ENCODE measurements at regions not wholly inside any gene's neighbourhood (a gene's known extent, or its start where the extent isn't known, plus 50 kb on each side); places are given as distances from the start of the nearest gene placed in this dataset.

- no peaks in the 10 kb centered on the region; a peak in 1 of 4 replicates for H3K9me3 ChIP-seq (ENCODE audit: insufficient read depth in 2 of 2, low read depth in 1 of 2, low read length in 1 of 2)
- no peak overlapping the region for H2AFZ ChIP-seq (ENCODE audit: low read length)
- no peak overlapping the region for H4K91ac ChIP-seq (replicated peaks; ENCODE audit: insufficient read length, low read length)
- no peak overlapping the region for H3K9ac ChIP-seq (replicated peaks in 1 of 4; ENCODE audit: extremely low read depth in 1 of 4, low read depth in 3 of 4, low read length in 3 of 4)
- no peak overlapping the region for H3K23ac ChIP-seq (ENCODE audit: insufficient read length)
- H3K4me3 ChIP-seq (ENCODE audit: extremely low read depth in 1 of 4, insufficient read depth in 2 of 4, low read depth in 3 of 4, low read length in 4 of 4) = no peak overlapping the region
- H3K27me3 ChIP-seq (replicated peaks in 1 of 4; ENCODE audit: control insufficient read depth in 3 of 4, extremely low read depth in 1 of 4, insufficient read depth in 3 of 4, low read length in 3 of 4) = no peaks in the 10 kb centered on the region
- no peak for DNase-seq (ENCODE audit: low read depth in 1 of 2, low spot score in 2 of 2)
- H2BK12ac ChIP-seq (ENCODE audit: low read depth, low read length) = no peak overlapping the region
- no peak overlapping the region for H2BK120ac ChIP-seq (replicated peaks; ENCODE audit: low read depth, low read length)
- ChIA-PET POLR2A (ENCODE audit: partially characterized antibody) (no interaction called here), CTCF (ENCODE audit: partially characterized antibody) (interaction anchor here (1.0 to 1.5 kb wide), 3 partner anchors 85 to 119 kb away, joined by 3 to 4 read pairs (median 3); no protein-coding TSS in a partner anchor)
- no peak overlapping the region for H2BK15ac ChIP-seq (ENCODE audit: low read length)
- H4K20me1 ChIP-seq (replicated peaks in 1 of 2; ENCODE audit: control insufficient read depth in 1 of 2, insufficient read depth in 2 of 2, low read length in 2 of 2) = peaks cover 0 to 4% of the 10 kb centered on the region in 2 experiments
- H3K4ac ChIP-seq (replicated peaks; ENCODE audit: insufficient read length, low read depth, low read length) = no peak overlapping the region
- H4K5ac ChIP-seq (ENCODE audit: insufficient read length, low read depth, low read length) = no peak overlapping the region
- H3K23me2 ChIP-seq (ENCODE audit: low read depth, low read length) = peaks cover 5% of the 10 kb centered on the region; the same call in 1 of the 2 replicates
- no peak overlapping the region for H2BK20ac ChIP-seq (ENCODE audit: low read length)
- H3K56ac ChIP-seq (replicated peaks; ENCODE audit: insufficient read length, low read depth, low read length) = no peak overlapping the region
- peaks cover 0 to 9% (median 3%) of the 10 kb centered on the region in 4 experiments; a peak in 1 of 7 replicates for H3K4me1 ChIP-seq (replicated peaks in 1 of 4; ENCODE audit: control insufficient read depth in 3 of 4, insufficient read depth in 4 of 4, low read length in 3 of 4)
- H3K36me3 ChIP-seq (ENCODE audit: control insufficient read depth in 2 of 4, insufficient read depth in 4 of 4, low read length in 3 of 4) = no peaks in the 10 kb centered on the region
- 89% methylated on average over 10 of the region's 10 CpGs; no CpG with 5 or more reads in 1 of the 2 experiments for WGBS, 2 experiments (ENCODE audit: extremely low coverage in 1 of 2, insufficient coverage in 1 of 2, insufficient read length in 1 of 2, insufficient replicate concordance in 2 of 2, low coverage in 1 of 2, low lambda C conversion rate in 2 of 2, missing lambda C conversion rate in 1 of 2)
- H3K4me2 ChIP-seq (ENCODE audit: insufficient read depth in 1 of 2, low read depth in 2 of 2, low read length in 2 of 2) = no peak overlapping the region
- H3K79me2 ChIP-seq (ENCODE audit: control insufficient read depth in 1 of 2, insufficient read depth in 2 of 2, low read length in 2 of 2) = no peaks in the 10 kb centered on the region
- no peak overlapping the region for H2BK5ac ChIP-seq (ENCODE audit: low read depth, low read length)
- no peak overlapping the region for H3K14ac ChIP-seq (ENCODE audit: insufficient read length)
- no peak overlapping the region for H3K18ac ChIP-seq (ENCODE audit: extremely low read depth, low read length)
- no peak for FAIRE-seq
- H3K27ac ChIP-seq (ENCODE audit: low read depth, low read length) = no peak overlapping the region
- H3K79me1 ChIP-seq (ENCODE audit: low read depth, low read length) = no peaks in the 10 kb centered on the region
- H2AK5ac ChIP-seq (ENCODE audit: low read depth, low read length) = no peak overlapping the region
- H4K8ac ChIP-seq (ENCODE audit: extremely low read depth, insufficient read depth, low read length) = no peak overlapping the region
Measured at GRCh38 chr15:100784493-100785180, 95.0 kb upstream of the ALDH1A3 start.

Data from H1 (cell line).